ENCODE measurements at regions not wholly inside any gene's neighbourhood (a gene's known extent, or its start where the extent isn't known, plus 50 kb on each side); places are given as distances from the start of the nearest gene placed in this dataset.

- 75 to 81% methylated on average over 2 of the region's 2 CpGs for whole genome bisulfite sequencing, 2 donors
- DNase-seq = no peak
- Histone ChIP-seq H3K9me3 (peaks cover 0 to 15% (median 0%) of the 10 kb centered on the region in 3 donors), H3K4me1 (no peaks in the 10 kb centered on the region), H3K4me3 (no peak overlapping the region), H3K36me3 (replicated peaks in 1 of 2; ENCODE audit: insufficient read depth in 1 of 2, low read depth in 2 of 2) (no peaks in the 10 kb centered on the region), H3K27ac (no peak overlapping the region), H3K27me3 (no peaks in the 10 kb centered on the region)
- TF ChIP-seq CTCF (IDR thresholded peaks at IDR 0.05) (no peak), POLR2A (IDR thresholded peaks at IDR 0.05) (no peak)
- intact Hi-C loops (cut with DNase I) = no loop called here
- no peak for ATAC-seq
Measured at GRCh38 chr13:106340249-106340648, 195.2 kb downstream of the EFNB2 start.

GRCh38 chr13:106337096-106337850 is 198.2 kb downstream of the EFNB2 start:
- Histone ChIP-seq H3K4me3 (no peak overlapping the region), H3K27me3 (no peaks in the 10 kb centered on the region), H3K27ac (no peak overlapping the region), H3K9me3 (peaks cover 0 to 15% (median 0%) of the 10 kb centered on the region in 3 donors), H3K4me1 (no peaks in the 10 kb centered on the region), H3K36me3 (replicated peaks in 1 of 2; ENCODE audit: insufficient read depth in 1 of 2, low read depth in 2 of 2) (no peaks in the 10 kb centered on the region)
- no peak for TF ChIP-seq CTCF (IDR thresholded peaks at IDR 0.05)
- no peak for TF ChIP-seq POLR2A (IDR thresholded peaks at IDR 0.05)
- intact Hi-C loops (cut with DNase I) = no loop called here
- DNase-seq (no peak), ATAC-seq (no peak)
- WGBS, 2 donors = 63% methylated on average over 7 of the region's 7 CpGs

DNA sequence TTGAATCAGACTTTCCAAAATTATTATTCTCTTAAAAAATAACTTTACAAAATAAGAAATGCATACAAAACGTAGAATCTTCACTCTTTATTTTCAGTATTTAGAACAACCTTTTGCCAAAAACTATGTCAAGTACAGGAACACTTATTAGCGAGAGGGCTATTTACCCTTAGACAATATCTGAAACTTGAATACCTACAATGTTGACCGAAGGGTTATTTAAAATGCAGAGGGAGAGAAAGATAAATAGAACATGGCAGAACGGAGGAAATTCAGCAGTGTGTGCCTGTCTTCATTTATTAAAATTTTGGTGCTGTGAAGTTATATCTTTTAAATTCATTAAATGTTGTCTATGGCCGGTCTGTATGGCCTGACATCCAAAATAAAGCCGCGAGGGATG is 198.8 kb downstream of the EFNB2 start:
- no peak for DNase-seq
- no peak for TF ChIP-seq CTCF (IDR thresholded peaks at IDR 0.05)
- no peak for TF ChIP-seq POLR2A (IDR thresholded peaks at IDR 0.05)
- Histone ChIP-seq H3K4me3 (no peak overlapping the region), H3K36me3 (replicated peaks in 1 of 2; ENCODE audit: insufficient read depth in 1 of 2, low read depth in 2 of 2) (no peaks in the 10 kb centered on the region), H3K27me3 (no peaks in the 10 kb centered on the region), H3K9me3 (peaks cover 0 to 15% (median 0%) of the 10 kb centered on the region in 3 donors), H3K4me1 (no peaks in the 10 kb centered on the region), H3K27ac (no peak overlapping the region)
- no peak for ATAC-seq
- intact Hi-C loops (cut with DNase I) = no loop called here
- WGBS, 2 donors = 56 to 57% methylated on average over 7 of the region's 7 CpGs

- Histone ChIP-seq H3K27ac (no peak overlapping the region), H3K4me3 (no peak overlapping the region), H3K4me1 (no peaks in the 10 kb centered on the region), H3K36me3 (replicated peaks in 1 of 2; ENCODE audit: insufficient read depth in 1 of 2, low read depth in 2 of 2) (no peaks in the 10 kb centered on the region), H3K9me3 (peaks cover 0 to 4% (median 0%) of the 10 kb centered on the region in 3 donors), H3K27me3 (no peaks in the 10 kb centered on the region)
- intact Hi-C loops (cut with DNase I) = no loop called here
- 58 to 63% methylated on average over 4 of the region's 4 CpGs for WGBS, 2 donors
- DNase-seq (no peak), ATAC-seq (no peak)
- TF ChIP-seq CTCF (IDR thresholded peaks at IDR 0.05) (no peak), POLR2A (IDR thresholded peaks at IDR 0.05) (no peak)
Measured at GRCh38 chr13:106332621-106333020, 202.8 kb downstream of the EFNB2 start.

DNA sequence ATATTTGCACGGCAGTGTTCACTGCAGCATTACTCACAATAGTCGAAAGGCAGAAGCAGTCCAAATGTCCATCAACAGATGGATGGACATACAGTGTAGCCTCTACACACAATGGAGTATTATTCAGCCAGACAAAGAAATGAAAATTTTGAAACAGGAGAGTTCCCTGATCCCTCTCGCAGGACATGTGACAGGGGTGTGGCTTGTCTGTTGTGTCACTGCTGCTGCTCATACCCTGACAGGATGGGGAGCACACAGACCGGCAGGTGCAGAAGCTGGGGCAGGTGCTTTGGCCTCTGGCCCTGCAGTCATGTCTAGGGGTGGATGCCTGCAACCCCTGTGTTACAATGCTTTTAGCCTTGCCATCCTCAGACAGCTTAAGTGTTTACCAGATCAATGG is 204.3 kb downstream of the EFNB2 start:
- no peak overlapping the region for H3K27ac ChIP-seq
- TF ChIP-seq CTCF (IDR thresholded peaks at IDR 0.05) (no peak), POLR2A (IDR thresholded peaks at IDR 0.05) (no peak)
- H3K4me1 ChIP-seq = no peaks in the 10 kb centered on the region
- 71 to 74% methylated on average over 4 of the region's 4 CpGs for WGBS, 2 donors
- intact Hi-C loops (cut with DNase I) = no loop called here
- no peak for DNase-seq
- no peaks in the 10 kb centered on the region for H3K36me3 ChIP-seq (replicated peaks in 1 of 2; ENCODE audit: insufficient read depth in 1 of 2, low read depth in 2 of 2)
- no peak overlapping the region for H3K4me3 ChIP-seq
- no peaks in the 10 kb centered on the region for H3K9me3 ChIP-seq
- H3K27me3 ChIP-seq = no peaks in the 10 kb centered on the region
- no peak for ATAC-seq
